GM10266 (cell line): ENCODE measurements at regions not wholly inside any gene's neighbourhood (a gene's known extent, or its start where the extent isn't known, plus 50 kb on each side); places are given as distances from the start of the nearest gene placed in this dataset.
A peak's percentile ranks its signal among the peaks of the same experiment; 100 is the strongest.

Experiments used
- DNase-seq: peaks from one replicate; pipeline ENCODE4 v3.0.0; 2012; ENCODE audit errors: extremely low spot score
- TF ChIP-seq, protein P1 (sequence below): IDR thresholded peaks from 2 replicates; pipeline ENCODE4 v1.5.1; 2012; ENCODE audit warnings: mild to moderate bottlenecking, low read depth; ENCODE audit not compliant: control insufficient read depth, insufficient read depth; ENCODE audit errors: missing control alignments

- TF ChIP-seq, protein P1, sequence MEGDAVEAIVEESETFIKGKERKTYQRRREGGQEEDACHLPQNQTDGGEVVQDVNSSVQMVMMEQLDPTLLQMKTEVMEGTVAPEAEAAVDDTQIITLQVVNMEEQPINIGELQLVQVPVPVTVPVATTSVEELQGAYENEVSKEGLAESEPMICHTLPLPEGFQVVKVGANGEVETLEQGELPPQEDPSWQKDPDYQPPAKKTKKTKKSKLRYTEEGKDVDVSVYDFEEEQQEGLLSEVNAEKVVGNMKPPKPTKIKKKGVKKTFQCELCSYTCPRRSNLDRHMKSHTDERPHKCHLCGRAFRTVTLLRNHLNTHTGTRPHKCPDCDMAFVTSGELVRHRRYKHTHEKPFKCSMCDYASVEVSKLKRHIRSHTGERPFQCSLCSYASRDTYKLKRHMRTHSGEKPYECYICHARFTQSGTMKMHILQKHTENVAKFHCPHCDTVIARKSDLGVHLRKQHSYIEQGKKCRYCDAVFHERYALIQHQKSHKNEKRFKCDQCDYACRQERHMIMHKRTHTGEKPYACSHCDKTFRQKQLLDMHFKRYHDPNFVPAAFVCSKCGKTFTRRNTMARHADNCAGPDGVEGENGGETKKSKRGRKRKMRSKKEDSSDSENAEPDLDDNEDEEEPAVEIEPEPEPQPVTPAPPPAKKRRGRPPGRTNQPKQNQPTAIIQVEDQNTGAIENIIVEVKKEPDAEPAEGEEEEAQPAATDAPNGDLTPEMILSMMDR, result no peak
- no peak for DNase-seq
Measured at GRCh38 chr20:59402681-59403080, 102.3 kb downstream of the EDN3 start.

- TF ChIP-seq, protein P1, result peak; percentile 94
- peak; percentile 75 for DNase-seq
Measured at GRCh38 chr20:59403261-59403961, 103.0 kb downstream of the EDN3 start.

GRCh38 chr20:59403962-59404314, 103.5 kb downstream of the EDN3 start:
- DNase-seq, result no peak

GRCh38 chr20:59404749-59405148, 104.3 kb downstream of the EDN3 start:
- DNase-seq, result no peak
- TF ChIP-seq, protein P1, result no peak

More at GRCh38 chr20:59403962-59404314, 103.5 kb downstream of the EDN3 start:
- TF ChIP-seq, protein P1, result no peak

GRCh38 chr20:59405226-59406200, 105.1 kb downstream of the EDN3 start:
- no peak for DNase-seq

DNA sequence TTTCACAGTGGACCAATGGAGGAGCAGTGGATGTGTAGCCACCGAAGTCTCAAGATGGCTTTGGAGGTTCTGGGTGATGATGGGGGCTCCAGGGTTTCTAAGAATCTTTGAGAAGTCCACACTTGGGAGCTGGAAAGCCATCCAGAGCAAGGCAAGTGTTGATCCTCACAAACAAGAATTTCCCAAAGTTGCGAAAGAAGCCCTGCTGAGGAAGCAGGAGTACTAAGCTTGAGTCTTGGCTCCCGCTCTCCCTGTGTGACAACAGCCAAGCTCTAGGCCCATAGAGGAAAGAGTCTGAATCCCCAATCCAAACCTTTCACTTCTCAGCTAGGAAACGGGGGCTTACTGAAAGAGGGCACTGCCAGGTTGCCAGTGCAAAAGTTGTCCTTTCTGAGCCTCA, 106.0 kb downstream of the EDN3 start:
- DNase-seq, result no peak
- TF ChIP-seq, protein P1, result no peak

More at GRCh38 chr20:59405226-59406200, 105.1 kb downstream of the EDN3 start:
- TF ChIP-seq, protein P1, result no peak
